HEK293 (cell line): ENCODE measurements at regions not wholly inside any gene's neighbourhood (a gene's known extent, or its start where the extent isn't known, plus 50 kb on each side); places are given as distances from the start of the nearest gene placed in this dataset.
A peak's percentile ranks its signal among the peaks of the same experiment; 100 is the strongest.

ENCODE experiments used
- CTCF ChIA-PET: fragments of 350-600 bp; formaldehyde crosslinking; extraction: SDS; loops from one replicate; lab custom pipeline; 2021; ENCODE audit warnings: antibody characterized with exemption; lab: Yijun Ruan, JAX
- POLR2A ChIA-PET: fragments of 300-600 bp; formaldehyde crosslinking; extraction: SDS; loops from one replicate; lab custom pipeline; 2020; ENCODE audit warnings: antibody characterized with exemption, inconsistent platforms; lab: Yijun Ruan, JAX
- H3K27ac ChIP-seq: fragments of 200-500 bp; sonication (Bioruptor generic); 2 replicates; pipeline ENCODE4 v1.5.1; 2014; ENCODE audit warnings: low read depth, low read length, control low read depth, inconsistent platforms; ENCODE audit errors: extremely low read depth
- H3K36me3 ChIP-seq, 2 experiments: fragments of 200-500 bp in 1 of 2; sonication (Bioruptor generic) in 1 of 2; 1 replicate in 1 of 2; 2 replicates in 1 of 2; pipeline ENCODE4 v1.5.1; 2014 to 2017; ENCODE audit warnings: inconsistent platforms in 2 of 2, low read length in 2 of 2; ENCODE audit not compliant: control insufficient read depth in 2 of 2, insufficient read depth in 1 of 2
- H3K4me1 ChIP-seq: fragments of 200-500 bp; sonication (Bioruptor generic); 2 replicates; pipeline ENCODE4 v1.5.1; 2014; ENCODE audit warnings: mild to moderate bottlenecking, low read length, inconsistent platforms; ENCODE audit not compliant: control insufficient read depth, insufficient read depth
- H3K4me3 ChIP-seq: 2 replicates; pipeline ENCODE4 v1.5.1; 2011; ENCODE audit warnings: low read depth, mild to moderate bottlenecking, control low read depth, low read length, moderate library complexity
- H3K9me3 ChIP-seq: fragments of 200-500 bp; sonication (Bioruptor generic); 2 replicates; pipeline ENCODE4 v1.5.1; 2014; ENCODE audit warnings: low read depth, low read length, inconsistent platforms; ENCODE audit not compliant: control insufficient read depth, insufficient read depth
- INSM2 ChIP-seq: fragments of 450-650 bp; formaldehyde crosslinking; IDR thresholded peaks from 2 replicates; pipeline ENCODE4 v1.5.1; 2016; ENCODE audit warnings: missing biosample characterization, missing genetic modification characterization
- MEIS1 ChIP-seq: sonication (generic); formaldehyde crosslinking; IDR thresholded peaks from 2 replicates; pipeline ENCODE4 v1.8.1; 2022; ENCODE audit warnings: missing genetic modification reagents, mild to moderate bottlenecking, borderline replicate concordance
- SETDB1 ChIP-seq: IDR thresholded peaks from one replicate; pipeline ENCODE4 v1.6.1; 2017; ENCODE audit warnings: mild to moderate bottlenecking, low read length, moderate library complexity, mixed read lengths; ENCODE audit not compliant: insufficient read length
- YY2 ChIP-seq: fragments of 450-650 bp; formaldehyde crosslinking; IDR thresholded peaks from 2 replicates; pipeline ENCODE4 v1.5.1; 2016; ENCODE audit warnings: missing biosample characterization, missing genetic modification characterization
- ZNF10 ChIP-seq: fragments of 450-650 bp; formaldehyde crosslinking; IDR thresholded peaks from 2 replicates; pipeline ENCODE4 v1.5.1; 2017; ENCODE audit warnings: missing biosample characterization, missing genetic modification characterization
- ZNF138 ChIP-seq: fragments of 450-650 bp; formaldehyde crosslinking; IDR thresholded peaks from 2 replicates; pipeline ENCODE4 v1.5.1; 2016; ENCODE audit warnings: missing biosample characterization, missing genetic modification characterization, borderline replicate concordance
- ZNF155 ChIP-seq: fragments of 450-650 bp; formaldehyde crosslinking; IDR thresholded peaks from 2 replicates; pipeline ENCODE4 v1.5.1; 2016; ENCODE audit warnings: missing biosample characterization, missing genetic modification characterization
- ZNF157 ChIP-seq: fragments of 450-650 bp; formaldehyde crosslinking; IDR thresholded peaks from 2 replicates; pipeline ENCODE4 v1.5.1; 2016; ENCODE audit warnings: missing biosample characterization, missing genetic modification characterization
- ZNF184 ChIP-seq: fragments of 450-650 bp; IDR thresholded peaks from 2 replicates; pipeline ENCODE4 v1.5.1; 2018; ENCODE audit warnings: missing biosample characterization, mild to moderate bottlenecking, missing genetic modification characterization
- ZNF2 ChIP-seq: fragments of 450-650 bp; formaldehyde crosslinking; IDR thresholded peaks from 2 replicates; pipeline ENCODE4 v1.5.1; 2016; ENCODE audit warnings: missing biosample characterization, missing genetic modification characterization
- ZNF221 ChIP-seq: fragments of 450-650 bp; formaldehyde crosslinking; IDR thresholded peaks from 2 replicates; pipeline ENCODE4 v1.5.1; 2017; ENCODE audit warnings: missing biosample characterization, missing genetic modification characterization, borderline replicate concordance
- ZNF280C ChIP-seq: fragments of 450-650 bp; formaldehyde crosslinking; IDR thresholded peaks from 2 replicates; pipeline ENCODE4 v1.5.1; 2016; ENCODE audit warnings: missing biosample characterization, missing genetic modification characterization
- ZNF473 ChIP-seq: fragments of 450-650 bp; formaldehyde crosslinking; IDR thresholded peaks from 2 replicates; pipeline ENCODE4 v1.5.1; 2017; ENCODE audit warnings: missing biosample characterization, missing genetic modification characterization
- ZNF544 ChIP-seq: fragments of 450-650 bp; formaldehyde crosslinking; IDR thresholded peaks from 2 replicates; pipeline ENCODE4 v1.5.0; 2017; ENCODE audit warnings: missing biosample characterization, missing genetic modification characterization
- ZNF560 ChIP-seq: fragments of 450-650 bp; formaldehyde crosslinking; IDR thresholded peaks from 2 replicates; pipeline ENCODE4 v1.5.1; 2017; ENCODE audit warnings: missing biosample characterization, missing genetic modification characterization, borderline replicate concordance
- ZNF571 ChIP-seq: fragments of 450-650 bp; formaldehyde crosslinking; IDR thresholded peaks from 2 replicates; pipeline ENCODE4 v1.5.0; 2017; ENCODE audit warnings: missing biosample characterization, missing genetic modification characterization
- ZNF600 ChIP-seq: fragments of 450-650 bp; formaldehyde crosslinking; IDR thresholded peaks from 2 replicates; pipeline ENCODE4 v1.5.1; 2016; ENCODE audit warnings: missing biosample characterization, missing genetic modification characterization
- ZNF623 ChIP-seq: fragments of 450-650 bp; formaldehyde crosslinking; IDR thresholded peaks from 2 replicates; pipeline ENCODE4 v1.5.1; 2016; ENCODE audit warnings: missing biosample characterization, missing genetic modification characterization
- ZNF626 ChIP-seq: fragments of 450-650 bp; sonication (Bioruptor Pico); formaldehyde crosslinking; IDR thresholded peaks from 2 replicates; pipeline ENCODE4 v1.5.1; 2018; ENCODE audit warnings: missing biosample characterization, missing genetic modification characterization, inconsistent platforms
- ZNF654 ChIP-seq: fragments of 450-650 bp; formaldehyde crosslinking; IDR thresholded peaks from 2 replicates; pipeline ENCODE4 v1.5.1; 2016; ENCODE audit warnings: low read depth, missing biosample characterization, missing genetic modification characterization
- TF ChIP-seq, protein P1 (sequence below): fragments of 450-650 bp; formaldehyde crosslinking; IDR thresholded peaks from 2 replicates; pipeline ENCODE4 v1.5.1; 2016; ENCODE audit warnings: missing biosample characterization, missing genetic modification characterization, borderline replicate concordance
- TF ChIP-seq, protein P2 (sequence below): fragments of 450-650 bp; formaldehyde crosslinking; IDR thresholded peaks from 2 replicates; pipeline ENCODE4 v1.5.1; 2016; ENCODE audit warnings: missing biosample characterization, missing genetic modification characterization
- TF ChIP-seq, protein P3 (sequence below): fragments of 450-650 bp; formaldehyde crosslinking; IDR thresholded peaks from 2 replicates; pipeline ENCODE4 v1.5.1; 2016; ENCODE audit warnings: missing biosample characterization, missing genetic modification characterization
- TF ChIP-seq, protein P4 (sequence below): fragments of 450-650 bp; formaldehyde crosslinking; IDR thresholded peaks from 2 replicates; pipeline ENCODE4 v1.5.1; 2016; ENCODE audit warnings: missing biosample characterization, missing genetic modification characterization

DNA sequence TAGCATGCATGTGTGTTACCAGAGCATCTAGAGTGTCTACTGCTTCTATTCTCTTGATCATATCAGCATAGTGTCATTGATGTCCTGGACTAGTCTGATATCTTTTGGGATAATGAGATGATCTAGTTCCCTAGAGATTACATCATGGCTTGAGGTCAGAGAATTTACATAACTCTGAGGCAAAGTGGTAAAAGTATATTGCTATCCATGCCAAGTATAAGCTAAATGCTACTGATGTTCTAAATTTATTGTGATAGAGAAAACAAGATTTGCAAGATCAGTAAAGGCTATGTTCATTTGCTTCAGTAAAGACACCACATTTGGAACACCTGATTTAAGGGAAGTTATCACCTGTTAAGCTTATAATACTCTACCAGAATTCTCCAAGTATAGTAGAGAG lies 280.7 kb upstream of the PSMD7 start:
- Histone ChIP-seq H3K4me3 (no peak overlapping the region), H3K4me1 (no peaks in the 10 kb centered on the region), H3K9me3 (no peaks in the 10 kb centered on the region), H3K36me3 (no peaks in the 10 kb centered on the region), H3K27ac (no peak overlapping the region)
- ChIA-PET POLR2A (no interaction called here), CTCF (no interaction called here)
- TF ChIP-seq ZNF184 (tag by site-specific recombination) (no peak), ZNF600 (tag by site-specific recombination) (no peak), ZNF10 (tag by site-specific recombination) (no peak), ZNF157 (tag by site-specific recombination) (peak; percentile 94), ZNF544 (tag by site-specific recombination) (no peak), SETDB1 (peak; percentile 68), ZNF571 (tag by site-specific recombination) (no peak), ZNF155 (no peak), MEIS1 (CRISPR knock-in tag) (no peak), YY2 (tag by site-specific recombination) (no peak)
- TF ChIP-seq, protein P1, sequence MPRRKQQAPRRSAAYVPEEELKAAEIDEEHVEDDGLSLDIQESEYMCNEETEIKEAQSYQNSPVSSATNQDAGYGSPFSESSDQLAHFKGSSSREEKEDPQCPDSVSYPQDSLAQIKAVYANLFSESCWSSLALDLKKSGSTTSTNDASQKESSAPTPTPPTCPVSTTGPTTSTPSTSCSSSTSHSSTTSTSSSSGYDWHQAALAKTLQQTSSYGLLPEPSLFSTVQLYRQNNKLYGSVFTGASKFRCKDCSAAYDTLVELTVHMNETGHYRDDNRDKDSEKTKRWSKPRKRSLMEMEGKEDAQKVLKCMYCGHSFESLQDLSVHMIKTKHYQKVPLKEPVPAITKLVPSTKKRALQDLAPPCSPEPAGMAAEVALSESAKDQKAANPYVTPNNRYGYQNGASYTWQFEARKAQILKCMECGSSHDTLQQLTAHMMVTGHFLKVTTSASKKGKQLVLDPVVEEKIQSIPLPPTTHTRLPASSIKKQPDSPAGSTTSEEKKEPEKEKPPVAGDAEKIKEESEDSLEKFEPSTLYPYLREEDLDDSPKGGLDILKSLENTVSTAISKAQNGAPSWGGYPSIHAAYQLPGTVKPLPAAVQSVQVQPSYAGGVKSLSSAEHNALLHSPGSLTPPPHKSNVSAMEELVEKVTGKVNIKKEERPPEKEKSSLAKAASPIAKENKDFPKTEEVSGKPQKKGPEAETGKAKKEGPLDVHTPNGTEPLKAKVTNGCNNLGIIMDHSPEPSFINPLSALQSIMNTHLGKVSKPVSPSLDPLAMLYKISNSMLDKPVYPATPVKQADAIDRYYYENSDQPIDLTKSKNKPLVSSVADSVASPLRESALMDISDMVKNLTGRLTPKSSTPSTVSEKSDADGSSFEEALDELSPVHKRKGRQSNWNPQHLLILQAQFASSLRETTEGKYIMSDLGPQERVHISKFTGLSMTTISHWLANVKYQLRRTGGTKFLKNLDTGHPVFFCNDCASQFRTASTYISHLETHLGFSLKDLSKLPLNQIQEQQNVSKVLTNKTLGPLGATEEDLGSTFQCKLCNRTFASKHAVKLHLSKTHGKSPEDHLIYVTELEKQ (tag by site-specific recombination) = no peak

DNA sequence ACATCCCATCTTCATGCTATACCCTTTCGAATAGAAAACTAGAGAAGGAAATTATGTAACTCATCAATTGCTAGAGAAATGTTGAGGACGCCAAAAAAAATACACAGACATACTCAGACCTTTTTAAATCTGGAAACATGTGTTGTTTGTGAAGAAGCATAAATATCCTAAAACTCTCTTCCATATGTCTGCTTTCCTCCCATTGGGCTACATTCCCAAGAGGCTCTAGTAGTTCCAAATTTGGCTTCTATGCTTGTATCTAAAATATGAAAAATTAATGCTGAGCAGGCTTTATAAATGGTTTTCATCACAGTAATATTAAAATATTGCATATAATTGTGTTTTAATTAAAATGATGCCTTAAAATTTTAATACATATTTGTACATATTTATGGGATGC lies 297.9 kb upstream of the PSMD7 start:
- Histone ChIP-seq H3K36me3 (no peaks in the 10 kb centered on the region), H3K4me3 (no peak overlapping the region), H3K4me1 (0 out of 2 replicates have a peak, but pooled peaks cover 3% of the 10 kb centered on the region), H3K27ac (no peak overlapping the region), H3K9me3 (no peaks in the 10 kb centered on the region; the same call in 1 of the 2 replicates)
- ChIA-PET POLR2A (no interaction called here), CTCF (interaction anchor here (0.7 kb wide), 1 partner anchor 109 kb away, joined by 3 read pairs; no protein-coding TSS in a partner anchor)
- TF ChIP-seq, protein P2, sequence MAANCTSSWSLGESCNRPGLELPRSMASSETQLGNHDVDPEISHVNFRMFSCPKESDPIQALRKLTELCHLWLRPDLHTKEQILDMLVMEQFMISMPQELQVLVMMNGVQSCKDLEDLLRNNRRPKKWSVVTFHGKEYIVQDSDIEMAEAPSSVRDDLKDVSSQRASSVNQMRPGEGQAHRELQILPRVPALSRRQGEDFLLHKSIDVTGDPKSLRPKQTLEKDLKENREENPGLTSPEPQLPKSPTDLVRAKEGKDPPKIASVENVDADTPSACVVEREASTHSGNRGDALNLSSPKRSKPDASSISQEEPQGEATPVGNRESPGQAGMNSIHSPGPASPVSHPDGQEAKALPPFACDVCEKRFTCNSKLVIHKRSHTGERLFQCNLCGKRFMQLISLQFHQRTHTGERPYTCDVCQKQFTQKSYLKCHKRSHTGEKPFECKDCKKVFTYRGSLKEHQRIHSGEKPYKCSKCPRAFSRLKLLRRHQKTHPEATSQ (tag by site-specific recombination) = no peak
- TF ChIP-seq ZNF473 (tag by site-specific recombination) (no peak), ZNF221 (tag by site-specific recombination) (no peak), ZNF560 (tag by site-specific recombination) (no peak), ZNF2 (tag by site-specific recombination) (no peak), ZNF10 (tag by site-specific recombination) (no peak), ZNF623 (tag by site-specific recombination) (no peak), ZNF138 (tag by site-specific recombination) (no peak), ZNF280C (tag by site-specific recombination) (no peak), INSM2 (tag by site-specific recombination) (no peak), ZNF626 (no peak), ZNF654 (tag by site-specific recombination) (no peak)
- TF ChIP-seq, protein P3, sequence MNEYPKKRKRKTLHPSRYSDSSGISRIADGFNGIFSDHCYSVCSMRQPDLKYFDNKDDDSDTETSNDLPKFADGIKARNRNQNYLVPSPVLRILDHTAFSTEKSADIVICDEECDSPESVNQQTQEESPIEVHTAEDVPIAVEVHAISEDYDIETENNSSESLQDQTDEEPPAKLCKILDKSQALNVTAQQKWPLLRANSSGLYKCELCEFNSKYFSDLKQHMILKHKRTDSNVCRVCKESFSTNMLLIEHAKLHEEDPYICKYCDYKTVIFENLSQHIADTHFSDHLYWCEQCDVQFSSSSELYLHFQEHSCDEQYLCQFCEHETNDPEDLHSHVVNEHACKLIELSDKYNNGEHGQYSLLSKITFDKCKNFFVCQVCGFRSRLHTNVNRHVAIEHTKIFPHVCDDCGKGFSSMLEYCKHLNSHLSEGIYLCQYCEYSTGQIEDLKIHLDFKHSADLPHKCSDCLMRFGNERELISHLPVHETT = no peak
- TF ChIP-seq, protein P4, sequence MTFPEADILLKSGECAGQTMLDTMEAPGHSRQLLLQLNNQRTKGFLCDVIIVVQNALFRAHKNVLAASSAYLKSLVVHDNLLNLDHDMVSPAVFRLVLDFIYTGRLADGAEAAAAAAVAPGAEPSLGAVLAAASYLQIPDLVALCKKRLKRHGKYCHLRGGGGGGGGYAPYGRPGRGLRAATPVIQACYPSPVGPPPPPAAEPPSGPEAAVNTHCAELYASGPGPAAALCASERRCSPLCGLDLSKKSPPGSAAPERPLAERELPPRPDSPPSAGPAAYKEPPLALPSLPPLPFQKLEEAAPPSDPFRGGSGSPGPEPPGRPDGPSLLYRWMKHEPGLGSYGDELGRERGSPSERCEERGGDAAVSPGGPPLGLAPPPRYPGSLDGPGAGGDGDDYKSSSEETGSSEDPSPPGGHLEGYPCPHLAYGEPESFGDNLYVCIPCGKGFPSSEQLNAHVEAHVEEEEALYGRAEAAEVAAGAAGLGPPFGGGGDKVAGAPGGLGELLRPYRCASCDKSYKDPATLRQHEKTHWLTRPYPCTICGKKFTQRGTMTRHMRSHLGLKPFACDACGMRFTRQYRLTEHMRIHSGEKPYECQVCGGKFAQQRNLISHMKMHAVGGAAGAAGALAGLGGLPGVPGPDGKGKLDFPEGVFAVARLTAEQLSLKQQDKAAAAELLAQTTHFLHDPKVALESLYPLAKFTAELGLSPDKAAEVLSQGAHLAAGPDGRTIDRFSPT (tag by site-specific recombination) = no peak
